NT2/D1 (cell line): ENCODE measurements at regions not wholly inside any gene's neighbourhood (a gene's known extent, or its start where the extent isn't known, plus 50 kb on each side); places are given as distances from the start of the nearest gene placed in this dataset.

Experiments
- SUZ12 ChIP-seq: IDR thresholded peaks from 2 replicates; pipeline ENCODE4 v1.6.1; 2011; ENCODE audit not compliant: insufficient read length, insufficient read depth; ENCODE audit errors: extremely low read depth
- YY1 ChIP-seq: IDR thresholded peaks from 2 replicates; pipeline ENCODE4 v1.6.1; 2011; ENCODE audit not compliant: insufficient read length, insufficient read depth
- ZNF274 ChIP-seq: IDR thresholded peaks from 2 replicates; pipeline ENCODE4 v1.6.1; 2011; ENCODE audit warnings: mild to moderate bottlenecking, low read depth, low read length

DNA sequence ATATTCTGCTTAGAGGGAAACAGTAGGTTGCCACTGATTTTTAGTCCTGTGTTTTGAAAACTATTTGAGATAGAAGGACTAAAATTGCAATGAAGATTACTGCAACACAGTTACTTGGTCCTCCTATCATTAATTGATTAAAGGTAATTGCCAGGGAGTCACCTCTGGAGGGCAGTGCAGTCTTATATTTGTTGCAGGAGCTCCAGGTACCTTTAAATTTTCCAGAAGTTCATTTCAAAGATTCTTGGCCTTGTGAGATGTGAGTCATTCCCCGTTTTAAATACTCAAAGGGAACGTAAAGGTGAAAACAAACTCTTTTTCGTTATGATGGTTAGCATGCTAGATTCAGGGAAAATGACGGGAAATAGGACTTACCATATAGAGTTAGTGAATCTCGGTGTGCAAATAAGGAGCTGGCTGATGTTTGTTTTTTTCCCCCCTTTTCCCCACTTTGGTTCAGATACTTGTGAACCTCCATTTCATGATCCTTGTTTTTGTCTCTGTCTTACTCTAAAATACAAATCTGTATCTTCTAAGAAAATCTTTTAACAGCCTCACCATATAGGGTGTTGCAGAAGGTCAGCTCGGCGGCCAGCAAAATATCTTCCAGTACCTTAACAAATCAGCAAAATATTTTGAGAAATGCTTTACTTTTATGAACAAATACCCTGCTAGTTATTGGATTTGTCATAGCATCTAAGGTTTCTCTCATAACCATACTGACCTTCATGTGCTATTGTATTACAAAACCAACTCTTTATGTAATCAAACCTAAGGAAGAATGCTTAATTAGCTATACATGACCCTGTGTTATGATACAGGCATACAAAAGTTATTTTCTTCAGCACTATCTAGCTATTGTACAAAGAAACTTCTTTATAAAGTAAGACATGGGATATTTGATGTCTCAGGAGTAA lies 143.0 kb upstream of the HDAC9 start:
- TF ChIP-seq SUZ12, result no peak
- TF ChIP-seq ZNF274, result no peak
- no peak for TF ChIP-seq YY1
